ENCODE measurements at regions not wholly inside any gene's neighbourhood (a gene's known extent, or its start where the extent isn't known, plus 50 kb on each side); places are given as distances from the start of the nearest gene placed in this dataset.

- H3K27ac ChIP-seq (ENCODE audit: low read depth in 2 of 2, low read length in 1 of 2) = no peak overlapping the region
- H4K20me1 ChIP-seq (ENCODE audit: insufficient read depth) = no peaks in the 10 kb centered on the region
- no peaks in the 10 kb centered on the region for H3K27me3 ChIP-seq (ENCODE audit: insufficient read depth)
- no peaks in the 10 kb centered on the region for H3K9me2 ChIP-seq
- ChIA-PET CTCF (no interaction called here), POLR2A (no interaction called here)
- H3K4me2 ChIP-seq = no peak overlapping the region
- no peak overlapping the region for H3K4me3 ChIP-seq (ENCODE audit: low read depth in 2 of 2, low read length in 1 of 2)
- no peak for DNase-seq
- no peak overlapping the region for H2AFZ ChIP-seq (ENCODE audit: low read depth)
- no peak overlapping the region for H3K9ac ChIP-seq
- no peaks in the 10 kb centered on the region for H3F3A ChIP-seq (replicated peaks; ENCODE audit: insufficient read depth)
- WGBS (ENCODE audit: low lambda C conversion rate) = 79% methylated on average over 14 of the region's 38 CpGs
- no peaks in the 10 kb centered on the region for H3K79me2 ChIP-seq (ENCODE audit: insufficient read depth)
- no peaks in the 10 kb centered on the region for H3K9me3 ChIP-seq
- H3K4me1 ChIP-seq (ENCODE audit: control insufficient read depth in 1 of 2, insufficient read depth in 2 of 2, low read depth in 1 of 2, low read length in 1 of 2) = no peaks in the 10 kb centered on the region
- H3K36me3 ChIP-seq (replicated peaks in 1 of 2; ENCODE audit: control insufficient read depth in 1 of 2, insufficient read depth in 2 of 2, low read length in 1 of 2) = no peaks in the 10 kb centered on the region
- TF ChIP-seq FOSL2 (IDR thresholded peaks at IDR 0.05; ENCODE audit: borderline replicate concordance, low read depth) (no peak), RFX5 (IDR thresholded peaks at IDR 0.05; ENCODE audit: low read length) (no peak), USF2 (IDR thresholded peaks at IDR 0.05; ENCODE audit: borderline replicate concordance, low read depth, low read length) (no peak), EP300 (IDR thresholded peaks at IDR 0.05; ENCODE audit: borderline replicate concordance in 1 of 2, low read depth in 1 of 2, low read length in 1 of 2) (no peak), POLR2AphosphoS5 (IDR thresholded peaks at IDR 0.05; ENCODE audit: low read depth, low read length) (no peak), RAD21 (IDR thresholded peaks at IDR 0.05; ENCODE audit: low read length) (no peak), EZH2phosphoT487 (IDR thresholded peaks at IDR 0.05; ENCODE audit: borderline replicate concordance, low read depth) (no peak), CHD2 (IDR thresholded peaks at IDR 0.05; ENCODE audit: low read length, partially characterized antibody) (no peak), GATA2 (CRISPR knock-in tag; IDR thresholded peaks at IDR 0.05) (no peak), TAF1 (IDR thresholded peaks at IDR 0.05; ENCODE audit: borderline replicate concordance, low read depth, low read length) (no peak), JUND (IDR thresholded peaks at IDR 0.05) (no peak), SMC3 (IDR thresholded peaks at IDR 0.05; ENCODE audit: low read depth, low read length) (no peak), NRF1 (IDR thresholded peaks at IDR 0.05; ENCODE audit: low read depth, low read length) (no peak), ELF1 (IDR thresholded peaks at IDR 0.05) (no peak), TCF12 (IDR thresholded peaks at IDR 0.05) (no peak)
- TF ChIP-seq, protein P1, sequence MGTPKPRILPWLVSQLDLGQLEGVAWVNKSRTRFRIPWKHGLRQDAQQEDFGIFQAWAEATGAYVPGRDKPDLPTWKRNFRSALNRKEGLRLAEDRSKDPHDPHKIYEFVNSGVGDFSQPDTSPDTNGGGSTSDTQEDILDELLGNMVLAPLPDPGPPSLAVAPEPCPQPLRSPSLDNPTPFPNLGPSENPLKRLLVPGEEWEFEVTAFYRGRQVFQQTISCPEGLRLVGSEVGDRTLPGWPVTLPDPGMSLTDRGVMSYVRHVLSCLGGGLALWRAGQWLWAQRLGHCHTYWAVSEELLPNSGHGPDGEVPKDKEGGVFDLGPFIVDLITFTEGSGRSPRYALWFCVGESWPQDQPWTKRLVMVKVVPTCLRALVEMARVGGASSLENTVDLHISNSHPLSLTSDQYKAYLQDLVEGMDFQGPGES (IDR thresholded peaks at IDR 0.05; ENCODE audit: low read depth, low read length) = no peak
- TF ChIP-seq, protein P2, sequence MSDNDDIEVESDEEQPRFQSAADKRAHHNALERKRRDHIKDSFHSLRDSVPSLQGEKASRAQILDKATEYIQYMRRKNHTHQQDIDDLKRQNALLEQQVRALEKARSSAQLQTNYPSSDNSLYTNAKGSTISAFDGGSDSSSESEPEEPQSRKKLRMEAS (IDR thresholded peaks at IDR 0.05; ENCODE audit: low read depth) = no peak
These were observed 765.0 kb downstream of the IGSF11 start for GRCh38 chr3:118269537-118270125.

DNA sequence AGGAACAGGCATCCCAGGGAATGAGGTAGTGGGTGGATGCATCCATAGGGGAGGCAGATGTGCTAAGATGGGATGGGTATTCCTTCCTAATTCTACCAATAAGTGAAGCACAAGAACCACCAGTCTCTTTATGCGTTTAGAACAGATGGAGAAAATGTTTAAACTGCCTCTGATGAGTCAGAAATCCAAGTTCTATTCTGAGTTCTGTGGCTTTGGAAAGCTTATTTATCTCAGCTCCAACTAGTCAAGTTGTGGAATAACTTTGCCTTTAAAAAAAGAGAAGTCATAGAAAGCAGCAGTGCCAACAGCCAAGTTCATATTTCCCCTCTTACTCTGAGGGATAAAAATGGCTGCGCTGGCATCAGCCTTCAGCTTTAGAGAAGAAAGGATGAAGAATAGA lies 761.7 kb downstream of the IGSF11 start:
- Histone ChIP-seq H3K4me2 (no peak overlapping the region), H3K27ac (ENCODE audit: low read depth in 2 of 2, low read length in 1 of 2) (no peak overlapping the region), H3K79me2 (ENCODE audit: insufficient read depth) (no peaks in the 10 kb centered on the region), H2AFZ (ENCODE audit: low read depth) (no peak overlapping the region), H3K9me3 (no peaks in the 10 kb centered on the region), H3K36me3 (replicated peaks in 1 of 2; ENCODE audit: control insufficient read depth in 1 of 2, insufficient read depth in 2 of 2, low read length in 1 of 2) (no peaks in the 10 kb centered on the region), H3K9ac (no peak overlapping the region), H3K9me2 (no peaks in the 10 kb centered on the region), H3K27me3 (ENCODE audit: insufficient read depth) (no peaks in the 10 kb centered on the region), H4K20me1 (ENCODE audit: insufficient read depth) (no peaks in the 10 kb centered on the region), H3K4me3 (ENCODE audit: low read depth in 2 of 2, low read length in 1 of 2) (no peak overlapping the region), H3F3A (replicated peaks; ENCODE audit: insufficient read depth) (no peaks in the 10 kb centered on the region), H3K4me1 (ENCODE audit: control insufficient read depth in 1 of 2, insufficient read depth in 2 of 2, low read depth in 1 of 2, low read length in 1 of 2) (no peaks in the 10 kb centered on the region)
- ChIA-PET POLR2A (no interaction called here), CTCF (interaction anchor here (0.6 kb wide), 1 partner anchor 1557 kb away, joined by 3 read pairs; no protein-coding TSS in a partner anchor)
- DNase-seq = no peak
- WGBS (ENCODE audit: low lambda C conversion rate) = 45% methylated on average over 2 of the region's 2 CpGs
- TF ChIP-seq ELF1 (IDR thresholded peaks at IDR 0.05) = no peak
- no peak for TF ChIP-seq TAF1 (IDR thresholded peaks at IDR 0.05; ENCODE audit: borderline replicate concordance, low read depth, low read length)
- no peak for TF ChIP-seq NRF1 (IDR thresholded peaks at IDR 0.05; ENCODE audit: low read depth, low read length)
- no peak for TF ChIP-seq TCF12 (IDR thresholded peaks at IDR 0.05)
- TF ChIP-seq MXI1 (IDR thresholded peaks at IDR 0.05; ENCODE audit: low read depth, low read length) = no peak
- TF ChIP-seq RXRA (IDR thresholded peaks at IDR 0.05; ENCODE audit: borderline replicate concordance, low read depth) = no peak
- TF ChIP-seq POLR2AphosphoS5 (IDR thresholded peaks at IDR 0.05; ENCODE audit: low read depth, low read length) = no peak
- no peak for TF ChIP-seq CHD2 (IDR thresholded peaks at IDR 0.05; ENCODE audit: low read length, partially characterized antibody)
- no peak for TF ChIP-seq EZH2phosphoT487 (IDR thresholded peaks at IDR 0.05; ENCODE audit: borderline replicate concordance, low read depth)
- TF ChIP-seq, protein P3, sequence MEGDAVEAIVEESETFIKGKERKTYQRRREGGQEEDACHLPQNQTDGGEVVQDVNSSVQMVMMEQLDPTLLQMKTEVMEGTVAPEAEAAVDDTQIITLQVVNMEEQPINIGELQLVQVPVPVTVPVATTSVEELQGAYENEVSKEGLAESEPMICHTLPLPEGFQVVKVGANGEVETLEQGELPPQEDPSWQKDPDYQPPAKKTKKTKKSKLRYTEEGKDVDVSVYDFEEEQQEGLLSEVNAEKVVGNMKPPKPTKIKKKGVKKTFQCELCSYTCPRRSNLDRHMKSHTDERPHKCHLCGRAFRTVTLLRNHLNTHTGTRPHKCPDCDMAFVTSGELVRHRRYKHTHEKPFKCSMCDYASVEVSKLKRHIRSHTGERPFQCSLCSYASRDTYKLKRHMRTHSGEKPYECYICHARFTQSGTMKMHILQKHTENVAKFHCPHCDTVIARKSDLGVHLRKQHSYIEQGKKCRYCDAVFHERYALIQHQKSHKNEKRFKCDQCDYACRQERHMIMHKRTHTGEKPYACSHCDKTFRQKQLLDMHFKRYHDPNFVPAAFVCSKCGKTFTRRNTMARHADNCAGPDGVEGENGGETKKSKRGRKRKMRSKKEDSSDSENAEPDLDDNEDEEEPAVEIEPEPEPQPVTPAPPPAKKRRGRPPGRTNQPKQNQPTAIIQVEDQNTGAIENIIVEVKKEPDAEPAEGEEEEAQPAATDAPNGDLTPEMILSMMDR (IDR thresholded peaks at IDR 0.05) = no peak
- TF ChIP-seq, protein P4, sequence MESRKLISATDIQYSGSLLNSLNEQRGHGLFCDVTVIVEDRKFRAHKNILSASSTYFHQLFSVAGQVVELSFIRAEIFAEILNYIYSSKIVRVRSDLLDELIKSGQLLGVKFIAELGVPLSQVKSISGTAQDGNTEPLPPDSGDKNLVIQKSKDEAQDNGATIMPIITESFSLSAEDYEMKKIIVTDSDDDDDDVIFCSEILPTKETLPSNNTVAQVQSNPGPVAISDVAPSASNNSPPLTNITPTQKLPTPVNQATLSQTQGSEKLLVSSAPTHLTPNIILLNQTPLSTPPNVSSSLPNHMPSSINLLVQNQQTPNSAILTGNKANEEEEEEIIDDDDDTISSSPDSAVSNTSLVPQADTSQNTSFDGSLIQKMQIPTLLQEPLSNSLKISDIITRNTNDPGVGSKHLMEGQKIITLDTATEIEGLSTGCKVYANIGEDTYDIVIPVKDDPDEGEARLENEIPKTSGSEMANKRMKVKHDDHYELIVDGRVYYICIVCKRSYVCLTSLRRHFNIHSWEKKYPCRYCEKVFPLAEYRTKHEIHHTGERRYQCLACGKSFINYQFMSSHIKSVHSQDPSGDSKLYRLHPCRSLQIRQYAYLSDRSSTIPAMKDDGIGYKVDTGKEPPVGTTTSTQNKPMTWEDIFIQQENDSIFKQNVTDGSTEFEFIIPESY (IDR thresholded peaks at IDR 0.05; ENCODE audit: borderline replicate concordance, low read depth) = no peak
- TF ChIP-seq TEAD4 (IDR thresholded peaks at IDR 0.05; ENCODE audit: borderline replicate concordance, insufficient read depth) = no peak
- TF ChIP-seq EP300 (IDR thresholded peaks at IDR 0.05; ENCODE audit: borderline replicate concordance in 1 of 2, low read depth in 1 of 2, low read length in 1 of 2) = no peak
